NAMALWA (cell line): ENCODE measurements at regions not wholly inside any gene's neighbourhood (a gene's known extent, or its start where the extent isn't known, plus 50 kb on each side); places are given as distances from the start of the nearest gene placed in this dataset.
"Not testable (repeated sequence)": the region's sequence is repeated elsewhere in the genome, so short reads cannot be mapped to it uniquely, and the experiment has no call there.

Experiments used
- DNase-seq: peaks from one replicate; pipeline ENCODE4 v3.0.0-alpha.2; 2015; ENCODE audit warnings: low spot score

GRCh38 chr12:19666070-19666469 lies 226.8 kb downstream of the AEBP2 start:
- no peak for DNase-seq

- no peak for DNase-seq
These were observed 230.5 kb downstream of the AEBP2 start for GRCh38 chr12:19669793-19670192.

- DNase-seq: no peak
These were observed 232.4 kb downstream of the AEBP2 start for GRCh38 chr12:19671695-19672094.

GRCh38 chr12:19674437-19674836 lies 235.1 kb downstream of the AEBP2 start:
- DNase-seq: no peak

DNA sequence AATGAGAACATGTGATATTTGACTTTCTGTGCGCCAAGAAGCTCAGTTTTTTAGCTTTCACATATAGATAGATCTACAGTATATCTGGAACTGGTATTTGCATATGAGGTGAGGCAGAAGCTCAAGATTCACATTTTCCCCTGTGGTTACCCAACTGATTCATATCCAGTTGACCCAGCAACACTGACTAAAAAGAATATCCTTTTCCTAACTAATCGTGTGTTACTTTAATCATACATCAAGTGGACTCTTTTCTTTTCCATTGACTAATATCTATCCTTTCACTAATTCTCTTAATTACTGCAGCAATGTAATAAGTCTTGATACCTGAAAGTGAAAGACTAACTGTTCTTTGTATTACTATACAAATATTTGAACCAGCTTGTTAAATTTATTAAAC lies 236.1 kb downstream of the AEBP2 start:
- no peak for DNase-seq

DNA sequence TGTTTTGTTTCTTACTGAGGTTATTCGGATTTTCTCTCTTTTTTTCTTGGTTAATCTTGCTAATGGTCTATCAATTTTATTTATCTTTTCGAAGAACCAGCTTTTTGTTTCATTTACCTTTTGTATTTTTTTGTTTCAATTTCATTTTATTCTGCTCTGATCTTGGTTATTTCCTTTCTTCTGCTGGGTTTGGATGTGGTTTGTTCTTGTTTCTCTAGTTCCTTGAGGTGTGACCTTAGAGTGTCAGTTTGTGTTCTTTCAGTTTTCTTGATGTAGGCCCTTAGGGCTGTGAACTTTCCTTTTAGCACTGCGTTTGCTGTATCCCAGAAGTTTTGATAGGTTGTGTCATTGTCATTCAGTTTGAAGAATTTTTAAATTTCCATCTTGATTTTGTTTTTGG lies 239.2 kb downstream of the AEBP2 start:
- not testable (repeated sequence) for DNase-seq

- no peak for DNase-seq
These were observed 241.7 kb downstream of the AEBP2 start for GRCh38 chr12:19681007-19681406.

DNA sequence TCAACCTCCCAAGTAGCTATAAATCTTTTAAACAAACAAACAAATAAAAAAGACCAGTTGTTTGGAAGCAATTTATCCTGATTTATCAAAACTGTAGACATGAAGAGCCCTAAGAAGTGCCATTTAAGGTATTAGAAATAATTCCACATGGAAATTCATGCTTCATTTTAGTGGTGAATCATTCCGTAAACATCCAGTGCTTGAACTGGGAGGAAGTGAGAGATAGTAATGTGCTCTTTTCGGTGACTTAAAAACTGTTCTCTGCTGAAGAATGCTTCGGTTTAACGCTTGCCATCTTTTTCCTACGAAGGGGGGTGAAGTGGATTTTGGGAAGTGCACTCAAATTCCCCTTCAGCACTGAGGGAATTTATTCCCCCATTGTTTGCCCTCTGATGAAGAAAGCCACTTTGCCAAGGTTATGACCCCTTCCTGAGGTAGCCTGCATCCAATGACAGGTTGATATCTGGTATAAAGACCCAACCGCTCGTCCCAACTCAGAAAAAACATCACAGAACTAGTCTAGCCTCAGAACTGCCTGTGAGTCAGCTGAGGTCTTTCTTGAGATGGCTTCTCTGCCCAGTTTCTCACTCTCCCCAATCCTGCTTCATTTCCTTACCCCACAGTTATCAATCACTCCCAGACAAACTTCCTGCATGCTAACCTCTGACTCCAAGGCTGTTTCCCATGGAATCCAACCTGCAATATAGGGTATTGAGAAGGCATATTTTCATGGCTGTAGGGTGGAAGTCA lies 244.1 kb downstream of the AEBP2 start:
- DNase-seq: no peak

DNA sequence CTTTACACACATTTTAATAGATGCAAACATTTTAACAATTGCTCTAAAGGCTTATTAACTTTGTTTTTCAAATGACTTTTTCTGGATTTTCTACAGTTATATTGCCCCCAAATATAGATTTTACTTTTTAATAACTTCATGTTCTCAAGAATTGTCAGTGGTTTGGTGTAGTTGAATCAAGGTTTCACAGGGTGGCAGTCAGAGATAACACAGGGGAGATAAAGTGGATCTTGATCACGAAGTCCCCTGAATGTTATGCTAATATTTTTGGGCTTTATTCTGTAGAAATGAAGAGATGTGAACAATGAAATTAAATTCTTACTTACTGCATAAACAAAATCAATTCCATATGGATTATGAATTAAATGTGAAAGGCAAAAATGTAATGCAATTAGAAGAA lies 248.1 kb downstream of the AEBP2 start:
- no peak for DNase-seq

DNA sequence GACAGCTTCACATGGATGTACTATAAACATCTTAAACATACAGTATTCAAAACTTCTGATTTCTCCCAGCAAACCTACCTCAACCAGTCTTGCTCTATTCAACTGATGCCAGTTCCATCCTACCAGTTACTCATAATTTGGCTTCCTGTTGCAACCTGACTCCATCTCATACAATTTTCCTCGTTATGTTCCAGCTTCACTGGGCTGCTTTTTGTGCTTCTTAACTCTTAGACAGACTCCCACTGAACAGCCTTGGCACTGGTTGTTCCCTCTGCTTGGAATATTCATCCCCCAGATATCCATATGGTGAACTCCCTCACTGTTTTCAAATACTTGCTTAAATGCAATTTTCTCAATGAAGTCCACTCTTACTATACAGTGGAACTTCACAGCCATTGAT lies 249.2 kb downstream of the AEBP2 start:
- no peak for DNase-seq

GRCh38 chr12:19689226-19689625 lies 249.9 kb downstream of the AEBP2 start:
- no peak for DNase-seq

DNA sequence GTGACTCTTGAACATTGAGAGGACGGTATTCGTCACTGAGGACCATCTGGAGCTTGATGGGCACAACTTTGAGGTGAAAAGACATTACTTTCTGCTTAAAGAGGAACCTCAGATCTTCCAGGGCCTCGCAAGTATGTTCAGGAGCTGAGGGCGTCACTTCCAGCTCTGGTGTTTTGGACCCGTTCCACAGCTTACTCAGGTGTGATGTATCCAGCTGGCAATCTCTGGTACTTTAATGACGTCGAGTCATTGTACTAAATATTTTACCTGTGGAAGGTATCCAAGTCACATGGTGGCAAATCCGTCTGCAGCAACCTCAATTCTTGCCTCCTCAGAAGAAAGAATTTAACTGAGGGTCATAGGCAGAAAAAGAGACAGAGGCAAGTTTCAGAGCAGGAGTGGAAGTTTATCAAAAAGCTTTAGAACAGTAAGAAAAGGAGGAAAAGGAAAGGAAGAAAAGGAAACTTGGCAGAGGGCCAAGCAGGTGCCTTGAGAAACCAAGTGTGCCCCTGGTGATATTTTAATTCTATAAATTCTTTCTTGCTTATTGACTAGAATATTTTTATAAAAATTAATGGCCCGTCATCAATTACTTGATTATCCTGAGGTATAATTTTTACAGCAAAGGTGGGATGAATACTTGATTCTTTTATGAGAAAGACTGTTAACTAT lies 250.6 kb downstream of the AEBP2 start:
- no peak for DNase-seq

DNA sequence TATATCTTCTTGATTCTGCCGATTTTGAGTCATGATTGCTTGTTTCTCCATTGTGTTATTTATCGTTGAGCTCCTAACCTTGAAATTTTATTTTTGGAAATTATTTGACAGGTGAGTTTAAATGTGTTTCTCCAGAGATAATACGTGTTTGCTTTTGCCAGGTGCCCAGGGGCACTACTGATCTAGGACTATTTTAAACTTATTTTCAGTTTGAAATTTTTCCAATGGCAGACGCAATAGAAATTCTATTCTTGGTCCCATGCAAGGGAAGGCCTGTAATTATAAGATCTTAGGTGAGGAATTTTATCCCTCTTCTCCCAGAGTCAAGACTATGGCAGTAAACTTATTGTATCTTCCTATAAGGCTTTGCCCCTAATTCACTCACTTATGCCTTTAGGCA lies 252.8 kb downstream of the AEBP2 start:
- DNase-seq: no peak

DNA sequence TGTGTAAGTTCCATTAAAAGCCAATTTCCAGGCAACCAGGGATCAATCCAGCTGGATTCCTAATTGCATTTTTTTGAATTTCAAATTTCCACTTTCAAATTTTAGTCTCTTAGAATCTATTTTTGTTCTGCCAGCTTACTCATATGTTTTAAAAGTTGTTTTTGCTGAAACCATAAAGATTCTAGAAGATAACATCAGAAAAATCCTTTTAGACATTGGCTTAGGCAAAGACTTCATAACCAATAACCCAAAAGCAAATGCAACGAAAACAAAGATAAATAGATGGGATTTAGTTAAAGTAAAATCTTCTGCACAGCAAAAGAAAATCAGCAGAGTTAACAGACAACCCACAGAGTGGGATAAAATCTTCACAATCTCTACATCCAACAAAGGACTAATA lies 253.3 kb downstream of the AEBP2 start:
- no peak for DNase-seq

DNA sequence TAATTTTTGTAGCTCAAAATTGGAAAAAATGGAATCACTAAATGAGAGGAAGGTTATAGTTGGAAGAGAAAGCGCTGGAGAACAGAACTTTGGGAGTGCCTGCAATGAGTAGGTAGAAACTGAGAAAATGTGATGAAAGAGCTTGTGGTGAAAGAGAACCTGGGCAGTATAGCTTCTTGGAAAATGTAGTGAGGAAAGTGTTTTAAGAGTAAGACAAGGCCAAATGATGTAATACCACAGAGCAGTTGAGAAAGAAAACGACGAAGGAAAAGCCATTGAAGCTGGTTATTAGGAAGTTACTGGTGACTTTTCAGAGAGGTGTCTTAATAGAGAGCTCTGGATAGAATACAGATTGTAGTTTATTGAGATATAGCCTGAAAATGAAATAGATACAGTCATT lies 255.3 kb downstream of the AEBP2 start:
- no peak for DNase-seq

- DNase-seq: no peak
These were observed 256.2 kb downstream of the AEBP2 start for GRCh38 chr12:19695244-19696098.

GRCh38 chr12:19700969-19701368 lies 261.7 kb downstream of the AEBP2 start:
- DNase-seq: no peak

DNA sequence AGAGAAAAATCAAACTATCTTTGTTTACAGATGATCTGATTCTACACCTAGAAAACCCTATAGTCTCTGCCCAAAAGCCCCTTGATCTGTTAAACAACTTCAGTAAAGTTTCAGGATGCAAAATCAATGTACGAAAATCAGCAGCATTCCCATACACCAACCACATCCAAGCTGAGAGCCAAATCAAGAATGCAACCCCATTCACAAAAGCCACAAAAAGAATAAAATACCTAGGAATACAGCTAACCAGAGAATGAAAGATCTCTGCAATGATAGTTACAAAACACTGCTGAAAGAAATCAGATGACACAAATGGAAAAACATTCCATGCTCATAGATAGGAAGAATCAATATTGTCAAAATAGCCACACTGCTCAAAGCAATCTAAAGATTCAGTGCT lies 265.7 kb downstream of the AEBP2 start:
- DNase-seq: no peak

DNA sequence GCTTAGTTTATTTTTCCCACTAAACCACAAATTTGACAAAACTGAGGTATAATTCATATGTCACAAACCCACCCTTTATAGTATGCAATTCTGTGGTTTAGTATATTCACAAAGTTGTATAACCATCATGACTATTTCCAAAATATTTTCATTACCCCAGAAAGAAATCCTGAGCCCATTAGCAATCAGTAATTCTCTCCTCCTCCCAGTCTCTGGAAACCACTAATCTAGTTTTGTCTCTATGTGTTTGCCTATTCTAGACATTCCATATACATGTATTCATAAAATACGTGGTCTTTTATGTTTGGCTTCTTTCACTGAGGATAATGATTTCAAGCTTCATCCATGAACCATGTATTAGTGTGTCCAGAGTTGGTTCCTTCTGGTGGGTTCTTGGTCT lies 267.6 kb downstream of the AEBP2 start:
- no peak for DNase-seq

DNA sequence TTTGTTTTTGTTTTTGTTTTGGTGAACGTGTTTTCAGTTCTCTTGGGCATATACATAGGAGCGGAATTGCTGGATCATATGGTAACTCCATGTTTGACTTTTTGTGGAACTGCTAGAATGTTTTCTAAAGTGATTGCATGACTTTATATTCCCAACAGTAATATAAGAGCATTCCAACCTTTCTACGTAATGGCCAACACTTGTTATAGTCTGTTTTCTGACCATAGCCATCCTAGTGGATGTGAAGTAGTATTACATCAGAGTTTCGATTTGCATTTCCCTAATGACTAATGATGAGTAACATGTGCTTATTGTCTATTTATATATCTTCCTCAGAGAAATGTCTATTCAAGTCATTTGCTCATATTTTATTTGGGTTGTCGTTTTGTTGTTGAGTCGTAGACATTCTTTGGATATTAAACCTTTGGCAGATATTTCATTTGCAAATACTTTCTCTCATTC lies 268.7 kb downstream of the AEBP2 start:
- peak; percentile 11 for DNase-seq

- DNase-seq: no peak
These were observed 270.6 kb downstream of the AEBP2 start for GRCh38 chr12:19709889-19710288.

GRCh38 chr12:19710811-19711793 lies 271.8 kb downstream of the AEBP2 start:
- no peak for DNase-seq
